OCI-LY7 (cell line): ENCODE measurements at regions not wholly inside any gene's neighbourhood (a gene's known extent, or its start where the extent isn't known, plus 50 kb on each side); places are given as distances from the start of the nearest gene placed in this dataset.

Source experiments
- CTCF ChIP-seq: fragments of 200-600 bp; sonication (generic); conservative IDR thresholded peaks from 2 replicates; pipeline ENCODE4 v1.5.1; 2014; ENCODE audit warnings: mild to moderate bottlenecking, antibody characterized with exemption, low read length, moderate library complexity, mixed read lengths
- EZH2phosphoT487 ChIP-seq: fragments of 200-600 bp; sonication (generic); IDR thresholded peaks from 2 replicates; pipeline ENCODE4 v1.6.1; 2018; ENCODE audit warnings: low read depth, borderline replicate concordance, mild to moderate bottlenecking, mixed run types, antibody characterized with exemption, low read length, moderate library complexity, mixed read lengths

GRCh38 chr2:120611961-120612360 lies 123.7 kb upstream of the GLI2 start:
- no peak for TF ChIP-seq CTCF
- no peak for TF ChIP-seq EZH2phosphoT487
